ENCODE measurements at regions not wholly inside any gene's neighbourhood (a gene's known extent, or its start where the extent isn't known, plus 50 kb on each side); places are given as distances from the start of the nearest gene placed in this dataset.

GRCh38 chr10:3548076-3548475 is 236.9 kb downstream of the KLF6 start:
- no peaks in the 10 kb centered on the region for H3K9me3 ChIP-seq (ENCODE audit: insufficient read depth, low read depth, low read length)
- H3F3A ChIP-seq (ENCODE audit: low read depth): no peaks in the 10 kb centered on the region
- no peak overlapping the region for H3K4me3 ChIP-seq (ENCODE audit: low read length, poor library complexity, severe bottlenecking)
- no peaks in the 10 kb centered on the region for H3K36me3 ChIP-seq (ENCODE audit: insufficient read depth, low read length)
- no peaks in the 10 kb centered on the region for H3K79me2 ChIP-seq (ENCODE audit: insufficient read depth, low read length)
- H4K20me1 ChIP-seq (ENCODE audit: insufficient read depth, low read length, poor library complexity, severe bottlenecking): no peaks in the 10 kb centered on the region
- no peaks in the 10 kb centered on the region for H3K4me1 ChIP-seq (ENCODE audit: insufficient read depth, low read length, poor library complexity, severe bottlenecking)
- no peaks in the 10 kb centered on the region for H3K9me2 ChIP-seq (replicated peaks; ENCODE audit: low read depth, low read length)
- no peak overlapping the region for H2AFZ ChIP-seq (ENCODE audit: low read length)
- no peaks in the 10 kb centered on the region for H3K27me3 ChIP-seq (ENCODE audit: insufficient read depth, low read length, poor library complexity, severe bottlenecking)
- no peak overlapping the region for H3K4me2 ChIP-seq (ENCODE audit: low read depth, low read length, poor library complexity, severe bottlenecking)
- TF ChIP-seq CTCF (conservative IDR thresholded peaks at IDR 0.05; ENCODE audit: low read length) (no peak), EZH2phosphoT487 (IDR thresholded peaks at IDR 0.05; ENCODE audit: borderline replicate concordance) (no peak)
- no peak overlapping the region for H3K9ac ChIP-seq (ENCODE audit: low read depth, low read length, poor library complexity, severe bottlenecking)

- TF ChIP-seq CTCF (conservative IDR thresholded peaks at IDR 0.05; ENCODE audit: low read length): no peak
- no peak for TF ChIP-seq EZH2phosphoT487 (IDR thresholded peaks at IDR 0.05; ENCODE audit: borderline replicate concordance)
These were observed 240.4 kb downstream of the KLF6 start for GRCh38 chr10:3544561-3544960.

GRCh38 chr10:3542185-3542611 is 242.8 kb downstream of the KLF6 start:
- Histone ChIP-seq H3K79me2 (ENCODE audit: insufficient read depth, low read length) (no peaks in the 10 kb centered on the region), H3K9me3 (ENCODE audit: insufficient read depth, low read depth, low read length) (no peaks in the 10 kb centered on the region), H4K20me1 (ENCODE audit: insufficient read depth, low read length, poor library complexity, severe bottlenecking) (no peaks in the 10 kb centered on the region), H3K4me1 (ENCODE audit: insufficient read depth, low read length, poor library complexity, severe bottlenecking) (no peaks in the 10 kb centered on the region), H3K9ac (ENCODE audit: low read depth, low read length, poor library complexity, severe bottlenecking) (no peak overlapping the region), H2AFZ (ENCODE audit: low read length) (no peak overlapping the region), H3K9me2 (replicated peaks; ENCODE audit: low read depth, low read length) (no peaks in the 10 kb centered on the region), H3K36me3 (ENCODE audit: insufficient read depth, low read length) (no peaks in the 10 kb centered on the region), H3K27me3 (ENCODE audit: insufficient read depth, low read length, poor library complexity, severe bottlenecking) (no peaks in the 10 kb centered on the region), H3K4me3 (ENCODE audit: low read length, poor library complexity, severe bottlenecking) (no peak overlapping the region), H3F3A (ENCODE audit: low read depth) (no peaks in the 10 kb centered on the region), H3K4me2 (ENCODE audit: low read depth, low read length, poor library complexity, severe bottlenecking) (no peak overlapping the region)
- TF ChIP-seq EZH2phosphoT487 (IDR thresholded peaks at IDR 0.05; ENCODE audit: borderline replicate concordance): no peak
- TF ChIP-seq CTCF (conservative IDR thresholded peaks at IDR 0.05; ENCODE audit: low read length): no peak

More at GRCh38 chr10:3544561-3544960, 240.4 kb downstream of the KLF6 start:
- Histone ChIP-seq H3K4me1 (ENCODE audit: insufficient read depth, low read length, poor library complexity, severe bottlenecking) (no peaks in the 10 kb centered on the region), H3K9me2 (replicated peaks; ENCODE audit: low read depth, low read length) (no peaks in the 10 kb centered on the region), H3K27me3 (ENCODE audit: insufficient read depth, low read length, poor library complexity, severe bottlenecking) (no peaks in the 10 kb centered on the region), H3K36me3 (ENCODE audit: insufficient read depth, low read length) (no peaks in the 10 kb centered on the region), H3F3A (ENCODE audit: low read depth) (no peaks in the 10 kb centered on the region), H3K4me3 (ENCODE audit: low read length, poor library complexity, severe bottlenecking) (no peak overlapping the region), H4K20me1 (ENCODE audit: insufficient read depth, low read length, poor library complexity, severe bottlenecking) (no peaks in the 10 kb centered on the region), H2AFZ (ENCODE audit: low read length) (no peak overlapping the region), H3K79me2 (ENCODE audit: insufficient read depth, low read length) (no peaks in the 10 kb centered on the region), H3K4me2 (ENCODE audit: low read depth, low read length, poor library complexity, severe bottlenecking) (no peak overlapping the region), H3K9ac (ENCODE audit: low read depth, low read length, poor library complexity, severe bottlenecking) (no peak overlapping the region), H3K9me3 (ENCODE audit: insufficient read depth, low read depth, low read length) (no peaks in the 10 kb centered on the region)
